Left colon (tissue), 2 donors: ENCODE measurements at regions not wholly inside any gene's neighbourhood (a gene's known extent, or its start where the extent isn't known, plus 50 kb on each side); places are given as distances from the start of the nearest gene placed in this dataset.
A peak's percentile ranks its signal among the peaks of the same experiment; 100 is the strongest.
"Not testable (repeated sequence)": the region's sequence is repeated elsewhere in the genome, so short reads cannot be mapped to it uniquely, and the experiment has no call there.

ENCODE experiments used
- ATAC-seq: fragments of 200-7000 bp; cut with Tn5 transposase; one replicate; pipeline ENCODE4 v1.9.1; 2020; ENCODE audit warnings: mild to moderate bottlenecking, moderate library complexity
- DNase-seq, 2 donors: peaks; one replicate each; pipeline ENCODE4 v3.0.0-alpha.2; 2020
- intact Hi-C, 2 donors: fragments of 100-400 bp; cut with DNase I in 1 of 2; cut with micrococcal nuclease in 1 of 2; formaldehyde crosslinking; loops; one replicate each; pipeline versions ENCODE4 v1.11.2 to v1.14.0; 2022; cut with DNase I, micrococcal nuclease
- donor health status: DM: no; HTN: no; CAD: no.
- donor health status: DM: yes; HTN: yes; CAD: no.

DNA sequence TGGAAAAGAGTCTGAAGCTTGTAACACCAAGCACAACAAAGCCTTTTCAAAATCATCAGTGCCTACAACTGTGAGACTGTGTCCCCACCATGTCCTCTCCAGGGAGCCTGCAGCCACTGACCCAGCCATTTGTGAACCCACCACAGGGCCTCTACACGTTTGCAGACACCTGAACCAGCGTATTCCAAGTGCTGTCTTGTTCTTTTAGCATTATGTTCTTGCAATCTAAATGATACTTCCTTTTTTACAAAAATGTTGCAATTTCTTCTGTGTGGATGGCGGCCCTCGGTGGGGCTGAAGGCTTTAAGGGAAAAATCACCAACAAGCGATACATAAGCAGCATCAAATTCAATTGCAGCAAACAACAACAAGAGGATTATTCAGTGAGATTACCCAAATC is 403.2 kb upstream of the MGMT start:
- ATAC-seq (no peak), DNase-seq (no peak)
- intact Hi-C loops, result no loop called here

DNA sequence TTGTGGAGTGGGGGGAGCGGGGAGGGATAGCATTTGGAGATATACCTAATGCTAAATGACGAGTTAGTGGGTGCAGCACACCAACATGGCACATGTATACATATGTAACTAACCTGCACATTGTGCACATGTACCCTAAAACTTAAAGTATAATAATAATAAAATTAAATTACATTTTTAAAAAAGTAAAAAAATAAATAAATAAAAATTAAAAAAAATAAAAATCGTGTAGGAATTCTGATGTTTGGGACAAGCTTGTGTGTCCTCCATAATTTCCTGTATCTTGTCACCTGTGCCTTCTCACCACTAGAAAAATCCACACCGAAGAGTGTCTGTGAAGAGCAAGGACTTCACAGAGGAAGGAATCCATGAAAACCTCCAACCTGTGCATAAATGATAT is 400.5 kb upstream of the MGMT start:
- ATAC-seq, DNase-seq, intact Hi-C loops: not testable (repeated sequence)

- intact Hi-C loops, ATAC-seq, DNase-seq: not testable (repeated sequence)
Observed at GRCh38 chr10:129071411-129071810, 395.6 kb upstream of the MGMT start.

DNA sequence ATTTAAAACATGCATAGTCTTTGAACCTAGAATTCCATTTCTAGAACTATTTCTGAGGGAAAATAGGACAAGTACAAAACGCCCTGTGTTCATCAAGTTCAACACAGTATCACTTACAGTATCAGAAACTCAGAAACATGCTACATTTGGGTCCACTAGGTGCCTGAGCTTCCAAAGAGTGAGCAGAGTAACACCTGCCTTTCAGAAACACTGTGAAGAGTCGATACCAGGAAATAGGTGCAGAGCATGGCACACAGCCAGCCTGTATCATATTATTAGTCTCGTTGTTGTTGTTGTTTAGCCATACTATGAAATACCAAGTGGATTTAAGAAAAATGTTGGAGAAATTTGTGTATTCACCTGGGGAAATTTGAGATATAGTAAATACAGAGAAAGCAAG is 392.1 kb upstream of the MGMT start:
- intact Hi-C loops, result no loop called here
- ATAC-seq, result no peak

GRCh38 chr10:129075508-129075907 is 391.5 kb upstream of the MGMT start:
- intact Hi-C loops, result no loop called here
- ATAC-seq, result no peak
- no peak for DNase-seq

More for the DNA sequence above, 392.1 kb upstream of the MGMT start:
- DNase-seq, result no peak

DNA sequence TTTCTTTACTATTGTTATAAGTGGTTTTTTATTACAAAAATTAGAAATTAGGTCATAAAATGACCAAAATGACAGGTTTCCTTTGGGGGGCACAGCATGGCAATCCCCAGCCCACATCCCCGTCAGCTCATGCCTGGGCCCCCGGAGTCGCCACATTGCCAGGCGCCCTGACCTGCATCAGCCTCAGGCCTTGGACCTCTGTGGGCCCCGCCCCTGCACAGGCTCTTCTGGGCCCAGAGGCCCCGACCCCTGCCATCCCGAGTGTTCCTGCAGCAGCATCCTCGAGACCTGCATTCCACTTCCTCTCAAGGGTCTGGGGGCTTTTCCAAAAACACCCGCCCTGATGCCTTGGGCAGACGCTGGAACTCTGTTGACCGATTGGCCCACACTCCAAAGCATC is 391.1 kb upstream of the MGMT start:
- intact Hi-C loops, result no loop called here
- ATAC-seq (no peak), DNase-seq (no peak)

- intact Hi-C loops, result no loop called here
- ATAC-seq (no peak), DNase-seq (no peak)
Observed at GRCh38 chr10:129078346-129078745, 388.7 kb upstream of the MGMT start.

- intact Hi-C loops, result no loop called here
- DNase-seq, result no peak
Observed at GRCh38 chr10:129078746-129079145, 388.3 kb upstream of the MGMT start.

GRCh38 chr10:129079705-129080104 is 387.3 kb upstream of the MGMT start:
- ATAC-seq (no peak), DNase-seq (peak in 1 of 2 donors; percentile 30)
- intact Hi-C loops, result no loop called here

More at GRCh38 chr10:129078746-129079145, 388.3 kb upstream of the MGMT start:
- ATAC-seq, result no peak

- intact Hi-C loops, result no loop called here
- no peak for ATAC-seq
- no peak for DNase-seq
Observed at GRCh38 chr10:129085811-129086210, 381.2 kb upstream of the MGMT start.

DNA sequence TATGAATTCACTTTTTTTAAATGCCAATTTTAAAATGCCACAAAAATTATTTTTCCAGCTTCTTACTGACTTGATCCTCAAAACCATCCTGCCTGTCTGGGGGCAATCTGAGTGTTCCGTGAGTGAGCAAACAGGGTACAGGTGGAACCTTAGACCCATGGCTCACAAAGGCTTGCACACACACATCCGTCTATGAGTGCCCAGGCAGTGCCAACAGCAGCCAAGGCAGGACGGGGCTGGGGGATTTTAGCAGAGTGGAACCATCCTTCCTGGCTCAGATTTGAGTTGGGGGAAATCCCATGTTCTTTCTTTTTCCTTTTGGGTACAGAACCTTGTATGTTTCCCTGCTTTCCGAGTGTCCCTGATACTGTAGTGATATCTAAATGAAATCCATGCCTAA is 377.7 kb upstream of the MGMT start:
- intact Hi-C loops, result no loop called here
- DNase-seq (no peak), ATAC-seq (no peak)

DNA sequence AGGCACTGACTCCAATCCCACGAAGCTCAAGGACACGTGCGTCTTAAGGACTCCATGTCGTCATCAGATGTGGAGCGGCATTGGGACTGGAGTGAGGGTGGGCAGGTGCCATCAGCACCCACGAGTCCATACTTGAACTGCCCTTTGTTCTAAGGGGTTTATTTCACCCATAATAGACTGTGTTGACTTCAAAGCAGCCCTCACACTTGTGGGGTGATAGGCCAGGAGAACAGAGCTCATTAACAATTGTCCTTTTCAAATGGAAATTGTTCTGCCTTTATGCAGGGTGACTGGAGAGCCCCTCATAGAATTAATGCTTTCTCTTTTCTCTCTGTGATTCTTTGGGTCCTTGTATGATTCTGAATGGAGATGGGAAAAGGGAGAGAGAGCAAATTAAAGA is 376.9 kb upstream of the MGMT start:
- ATAC-seq, result no peak
- DNase-seq, result no peak

DNA sequence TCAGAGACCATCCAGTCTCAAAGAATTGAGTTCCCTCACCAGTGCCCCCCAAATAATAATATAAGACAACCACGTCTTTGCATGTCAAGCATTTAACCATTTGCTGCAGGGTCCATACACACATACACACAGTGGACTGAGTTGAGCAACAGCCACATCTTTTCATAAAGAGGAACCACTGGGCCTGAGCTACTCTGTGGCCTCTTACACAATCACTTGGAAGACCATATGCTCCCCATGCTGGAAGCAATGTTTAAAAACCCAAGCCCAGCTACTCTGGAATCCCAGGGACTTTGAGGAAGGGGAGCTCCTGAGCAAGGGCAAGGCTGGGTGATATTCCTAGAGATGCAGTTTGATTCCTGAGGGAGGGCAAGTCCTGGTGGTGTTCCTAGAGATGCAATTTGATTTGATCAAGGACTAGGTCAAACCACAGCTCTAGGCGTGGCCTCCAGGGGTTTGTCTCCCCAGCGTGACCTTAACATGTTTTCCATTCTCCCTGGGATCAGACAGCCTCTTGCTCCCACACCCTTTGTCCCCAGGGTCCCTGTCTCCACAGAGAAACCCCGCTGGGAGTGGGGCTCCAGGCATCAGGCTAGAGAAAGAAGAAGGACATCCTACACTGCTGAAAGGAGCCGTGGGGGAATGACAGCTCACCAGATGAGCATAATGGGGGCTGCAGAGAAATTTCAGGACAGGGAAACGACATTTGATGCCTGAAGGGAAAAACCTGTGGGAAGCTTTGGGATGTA is 376.2 kb upstream of the MGMT start:
- DNase-seq, result no peak
- no peak for ATAC-seq
- intact Hi-C loops, result no loop called here

More for the DNA sequence above, 376.9 kb upstream of the MGMT start:
- intact Hi-C loops, result no loop called here

- DNase-seq, result no peak
- no peak for ATAC-seq
- intact Hi-C loops, result no loop called here
Observed at GRCh38 chr10:129093641-129094040, 373.4 kb upstream of the MGMT start.

DNA sequence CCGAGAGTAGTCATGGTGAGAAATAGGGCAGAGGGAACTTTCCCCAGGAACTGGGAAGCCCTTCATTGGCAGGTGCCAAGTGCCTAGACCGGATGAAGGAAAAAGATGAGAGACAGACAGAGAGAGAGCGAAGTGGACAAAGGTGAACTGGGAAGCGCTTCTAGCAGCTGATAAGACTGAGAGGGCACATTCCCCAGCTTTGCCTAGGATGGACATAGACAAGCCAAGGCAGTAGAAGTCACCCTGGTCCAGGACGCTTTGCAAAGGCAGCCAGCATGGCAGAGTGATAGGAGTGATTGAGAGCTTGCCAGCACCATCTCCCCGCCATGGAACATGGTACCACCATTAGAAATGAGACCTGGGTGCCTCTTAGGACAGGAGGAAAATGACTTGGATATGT is 372.8 kb upstream of the MGMT start:
- intact Hi-C loops, result no loop called here
- ATAC-seq, result no peak
- no peak for DNase-seq

DNA sequence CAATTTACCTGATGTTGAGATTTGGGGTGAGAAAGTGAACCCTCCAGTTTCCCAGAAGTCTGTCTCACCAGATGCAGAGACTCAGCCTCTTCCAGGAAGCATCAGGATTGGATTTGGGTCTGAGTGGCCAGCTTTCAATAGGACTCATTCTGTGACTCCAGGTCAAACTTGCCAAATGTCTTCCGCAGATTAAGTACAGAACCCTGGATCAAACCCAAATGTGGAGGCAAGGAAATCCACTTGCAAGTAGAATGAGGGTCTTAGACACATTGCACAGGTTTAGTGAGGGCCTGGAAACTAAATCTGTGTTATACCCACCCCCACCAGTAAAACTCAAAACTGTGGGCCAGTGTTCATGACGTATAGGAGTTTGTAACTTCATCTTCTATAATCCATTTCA is 372.2 kb upstream of the MGMT start:
- no peak for ATAC-seq
- no peak for DNase-seq
- intact Hi-C loops, result no loop called here

- DNase-seq (no peak), ATAC-seq (no peak)
- intact Hi-C loops, result no loop called here
Observed at GRCh38 chr10:129095680-129096064, 371.4 kb upstream of the MGMT start.

GRCh38 chr10:129096065-129096984 is 370.7 kb upstream of the MGMT start:
- no peak for ATAC-seq
- intact Hi-C loops, result no loop called here
- DNase-seq, result no peak

GRCh38 chr10:129097776-129098330 is 369.2 kb upstream of the MGMT start:
- intact Hi-C loops, result no loop called here
- DNase-seq (no peak), ATAC-seq (no peak)

- DNase-seq (no peak), ATAC-seq (no peak)
- intact Hi-C loops, result no loop called here
Observed at GRCh38 chr10:129098517-129098916, 368.5 kb upstream of the MGMT start.
